ENCODE measurements at regions not wholly inside any gene's neighbourhood (a gene's known extent, or its start where the extent isn't known, plus 50 kb on each side); places are given as distances from the start of the nearest gene placed in this dataset.

DNA sequence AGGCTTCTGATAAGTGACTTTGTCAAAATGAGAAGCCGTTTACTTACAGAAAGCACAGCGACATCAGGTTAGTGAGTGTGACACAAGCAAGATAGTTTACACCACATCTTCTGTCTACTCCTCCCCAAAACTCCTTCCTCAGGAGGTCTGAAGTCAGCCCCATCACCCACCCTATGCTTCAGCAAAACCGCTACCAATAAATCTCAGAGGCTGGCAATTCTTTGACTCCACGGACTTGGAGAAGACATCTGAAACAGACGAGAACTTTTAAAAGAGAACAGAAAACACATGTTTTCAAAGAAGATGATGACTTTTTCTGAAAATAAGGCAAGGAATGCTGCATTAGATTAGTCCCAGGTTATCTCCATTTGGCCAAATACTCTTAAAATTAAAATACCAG lies 261.1 kb downstream of the TBC1D4 start:
- Mint-ChIP-seq H3K4me1 (peaks cover 33% of the 10 kb centered on the region), H3K4me3 (no peak overlapping the region), H3K27me3 (ENCODE audit: insufficient read depth, low read depth) (peaks cover 11% of the 10 kb centered on the region), H3K36me3 (peaks cover 8% of the 10 kb centered on the region), H3K9me3 (peaks cover 13% of the 10 kb centered on the region), H3K27ac (peak overlapping the region; percentile 37)
- H3K27ac ChIP-seq: no peak overlapping the region
- H2AFZ ChIP-seq (replicated peaks): no peak overlapping the region
- H3K4me3 ChIP-seq: no peak overlapping the region
- H3F3A ChIP-seq (ENCODE audit: low read depth): no peaks in the 10 kb centered on the region
- H3K36me3 ChIP-seq: no peaks in the 10 kb centered on the region
- no peaks in the 10 kb centered on the region for H4K20me1 ChIP-seq (ENCODE audit: low read depth)
- no peak overlapping the region for H3K4me2 ChIP-seq
- no peaks in the 10 kb centered on the region for H3K27me3 ChIP-seq
- H3K79me2 ChIP-seq (ENCODE audit: low read depth): no peaks in the 10 kb centered on the region
- TF ChIP-seq EZH2phosphoT487 (IDR thresholded peaks at IDR 0.05) (no peak), CTCF (IDR thresholded peaks at IDR 0.05) (no peak), EZH2 (IDR thresholded peaks at IDR 0.05) (no peak)
- no peak overlapping the region for H3K9ac ChIP-seq
- peaks cover 2% of the 10 kb centered on the region for H3K4me1 ChIP-seq
- DNase-seq (ENCODE audit: low spot score): no peak
- no peaks in the 10 kb centered on the region for H3K9me3 ChIP-seq (ENCODE audit: low read depth)

DNA sequence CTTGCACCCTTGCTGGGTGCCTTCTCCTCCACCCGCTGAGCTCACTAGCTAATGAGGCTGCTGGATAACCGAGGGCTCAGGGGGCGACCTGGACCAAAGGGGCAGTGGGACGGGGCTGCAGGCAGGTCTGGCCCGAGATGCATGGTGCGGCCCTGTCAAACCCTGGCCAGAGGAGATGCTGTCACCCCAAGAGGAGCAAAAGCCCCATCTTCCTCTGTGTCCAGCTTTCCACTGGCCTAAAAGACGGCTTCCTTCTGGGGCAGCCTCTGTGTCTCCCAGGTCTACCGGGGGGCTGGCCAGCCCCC lies 261.8 kb downstream of the TBC1D4 start:
- no peaks in the 10 kb centered on the region for H4K20me1 ChIP-seq (ENCODE audit: low read depth)
- Mint-ChIP-seq H3K27me3 (ENCODE audit: insufficient read depth, low read depth) (peaks cover 11% of the 10 kb centered on the region), H3K9me3 (peaks cover 15% of the 10 kb centered on the region), H3K4me1 (peaks cover 37% of the 10 kb centered on the region), H3K4me3 (no peak overlapping the region), H3K27ac (peak overlapping the region; percentile 96), H3K36me3 (peaks cover 8% of the 10 kb centered on the region)
- no peak overlapping the region for H3K4me2 ChIP-seq
- no peaks in the 10 kb centered on the region for H3K36me3 ChIP-seq
- no peak for TF ChIP-seq EZH2phosphoT487 (IDR thresholded peaks at IDR 0.05)
- no peak for TF ChIP-seq CTCF (IDR thresholded peaks at IDR 0.05)
- TF ChIP-seq EZH2 (IDR thresholded peaks at IDR 0.05): no peak
- H3F3A ChIP-seq (ENCODE audit: low read depth): no peaks in the 10 kb centered on the region
- H3K9me3 ChIP-seq (ENCODE audit: low read depth): no peaks in the 10 kb centered on the region
- H3K4me1 ChIP-seq: peaks cover 3% of the 10 kb centered on the region
- H3K4me3 ChIP-seq: no peak overlapping the region
- H2AFZ ChIP-seq (replicated peaks): peak overlapping the region; percentile 34
- no peak for DNase-seq (ENCODE audit: low spot score)
- H3K9ac ChIP-seq: no peak overlapping the region
- H3K27ac ChIP-seq: no peak overlapping the region
- H3K79me2 ChIP-seq (ENCODE audit: low read depth): no peaks in the 10 kb centered on the region
- H3K27me3 ChIP-seq: no peaks in the 10 kb centered on the region

DNA sequence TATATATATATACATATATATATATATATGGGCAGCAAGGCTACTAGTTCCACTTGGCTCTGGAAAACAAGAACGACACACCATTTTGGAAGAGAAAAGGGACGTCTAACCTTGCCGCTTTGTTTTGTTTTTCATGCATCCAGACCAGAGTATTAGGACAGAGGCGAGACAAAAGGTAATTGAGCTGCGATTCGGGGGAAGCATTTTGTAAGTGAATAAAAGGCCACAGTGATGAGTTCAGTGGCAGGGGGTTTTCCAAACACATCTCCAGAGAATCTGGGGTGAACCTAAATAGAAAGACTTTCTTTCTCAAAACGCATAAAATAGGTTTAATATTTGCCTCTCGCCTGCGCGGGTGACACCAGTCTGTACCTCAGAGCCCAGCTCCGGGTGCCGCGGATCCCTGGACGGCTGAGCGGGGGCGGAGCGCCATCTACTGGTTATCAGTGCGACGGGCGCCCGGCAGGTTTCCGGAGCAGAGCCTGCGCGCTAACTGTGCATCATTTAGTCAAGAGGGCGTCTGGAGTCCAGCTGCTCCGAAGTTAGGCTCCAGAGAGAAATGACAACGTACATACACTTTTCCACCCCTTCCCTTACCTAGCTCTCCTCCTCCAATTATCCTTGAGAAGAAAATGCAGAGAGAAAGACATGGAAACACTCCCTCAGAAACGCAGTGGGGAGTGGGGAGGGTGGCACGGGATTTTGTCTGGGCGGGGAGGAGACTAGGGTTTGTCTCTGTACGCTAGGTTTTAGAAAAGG lies 262.3 kb downstream of the TBC1D4 start:
- Histone ChIP-seq H3K36me3 (no peaks in the 10 kb centered on the region), H4K20me1 (ENCODE audit: low read depth) (no peaks in the 10 kb centered on the region), H3F3A (ENCODE audit: low read depth) (no peaks in the 10 kb centered on the region), H3K9ac (no peak overlapping the region), H3K79me2 (ENCODE audit: low read depth) (no peaks in the 10 kb centered on the region), H3K27me3 (no peaks in the 10 kb centered on the region), H3K4me3 (peak overlapping the region; percentile 43), H3K4me1 (peaks cover 3% of the 10 kb centered on the region), H3K4me2 (peak overlapping the region; percentile 74), H2AFZ (replicated peaks) (peak overlapping the region; percentile 65), H3K27ac (no peak overlapping the region), H3K9me3 (ENCODE audit: low read depth) (no peaks in the 10 kb centered on the region)
- Mint-ChIP-seq H3K4me3 (peak overlapping the region; percentile 77), H3K9me3 (peaks cover 15% of the 10 kb centered on the region), H3K27me3 (ENCODE audit: insufficient read depth, low read depth) (peaks cover 11% of the 10 kb centered on the region), H3K36me3 (peaks cover 8% of the 10 kb centered on the region), H3K4me1 (peaks cover 37% of the 10 kb centered on the region), H3K27ac (peak overlapping the region; percentile 96)
- TF ChIP-seq CTCF (IDR thresholded peaks at IDR 0.05) (peak; percentile 99), EZH2 (IDR thresholded peaks at IDR 0.05) (no peak)
- peak; percentile 86 for DNase-seq (ENCODE audit: low spot score)

All from neural progenitor cell (in vitro differentiated cells).